ENCODE measurements at regions not wholly inside any gene's neighbourhood (a gene's known extent, or its start where the extent isn't known, plus 50 kb on each side); places are given as distances from the start of the nearest gene placed in this dataset.

GRCh38 chr5:155079698-155080097 lies 66.1 kb downstream of the KIF4B start:
- DNase-seq: no peak
- Histone ChIP-seq H3K9me3 (no peaks in the 10 kb centered on the region), H3K27me3 (replicated peaks in 1 of 7) (peaks cover 0 to 13% (median 0%) of the 10 kb centered on the region in 7 donors), H3K36me3 (no peaks in the 10 kb centered on the region), H3K27ac (no peak overlapping the region), H3K4me3 (no peak overlapping the region), H3K4me1 (no peaks in the 10 kb centered on the region)
- TF ChIP-seq POLR2AphosphoS5 (IDR thresholded peaks at IDR 0.05) (no peak), CTCF (IDR thresholded peaks at IDR 0.05 in 8 of 11, conservative IDR thresholded peaks at IDR 0.05 in 3 of 11) (no peak), POLR2A (IDR thresholded peaks at IDR 0.05) (no peak)
- intact Hi-C loops (cut with DNase I; ENCODE audit: low total_unique reads): no loop called here
- 64 to 81% (median 76%) methylated on average over 3 of the region's 3 CpGs for WGBS, 5 donors

- 75 to 82% (median 79%) methylated on average over 3 of the region's 3 CpGs for WGBS, 5 donors
- no peak overlapping the region for H3K27ac ChIP-seq
- H3K27me3 ChIP-seq (replicated peaks in 1 of 7): peaks cover 0 to 13% (median 0%) of the 10 kb centered on the region in 7 donors
- H3K36me3 ChIP-seq: no peaks in the 10 kb centered on the region
- no peak for DNase-seq
- intact Hi-C loops (cut with DNase I; ENCODE audit: low total_unique reads): no loop called here
- TF ChIP-seq POLR2AphosphoS5 (IDR thresholded peaks at IDR 0.05) (no peak), POLR2A (IDR thresholded peaks at IDR 0.05) (no peak), CTCF (IDR thresholded peaks at IDR 0.05 in 8 of 11, conservative IDR thresholded peaks at IDR 0.05 in 3 of 11) (no peak)
- no peak overlapping the region for H3K4me3 ChIP-seq
- H3K4me1 ChIP-seq: no peaks in the 10 kb centered on the region
- no peaks in the 10 kb centered on the region for H3K9me3 ChIP-seq
Observed at GRCh38 chr5:155080721-155081120, 67.2 kb downstream of the KIF4B start.

- H3K27ac ChIP-seq: no peak overlapping the region
- no peaks in the 10 kb centered on the region for H3K4me1 ChIP-seq
- TF ChIP-seq POLR2AphosphoS5 (IDR thresholded peaks at IDR 0.05): no peak
- TF ChIP-seq POLR2A (IDR thresholded peaks at IDR 0.05): no peak
- TF ChIP-seq CTCF (IDR thresholded peaks at IDR 0.05 in 8 of 11, conservative IDR thresholded peaks at IDR 0.05 in 3 of 11): no peak
- no peaks in the 10 kb centered on the region for H3K36me3 ChIP-seq
- peaks cover 0 to 13% (median 0%) of the 10 kb centered on the region in 7 donors for H3K27me3 ChIP-seq (replicated peaks in 1 of 7)
- H3K4me3 ChIP-seq: no peak overlapping the region
- DNase-seq: no peak
- no peaks in the 10 kb centered on the region for H3K9me3 ChIP-seq
- intact Hi-C loops (cut with DNase I; ENCODE audit: low total_unique reads): no loop called here
- 80 to 93% (median 91%) methylated on average over 3 of the region's 3 CpGs for WGBS, 5 donors
Observed at GRCh38 chr5:155081618-155082017, 68.1 kb downstream of the KIF4B start.

- no peaks in the 10 kb centered on the region for H3K9me3 ChIP-seq
- intact Hi-C loops (cut with DNase I; ENCODE audit: low total_unique reads): no loop called here
- no peak for DNase-seq
- 59 to 74% (median 70%) methylated on average over 4 of the region's 4 CpGs for WGBS, 5 donors
- H3K27me3 ChIP-seq (replicated peaks in 1 of 7): peaks cover 0 to 9% (median 0%) of the 10 kb centered on the region in 7 donors
- no peak overlapping the region for H3K27ac ChIP-seq
- H3K4me1 ChIP-seq: no peaks in the 10 kb centered on the region
- H3K4me3 ChIP-seq: no peak overlapping the region
- H3K36me3 ChIP-seq: no peaks in the 10 kb centered on the region
- TF ChIP-seq POLR2AphosphoS5 (IDR thresholded peaks at IDR 0.05) (no peak), POLR2A (IDR thresholded peaks at IDR 0.05) (no peak), CTCF (IDR thresholded peaks at IDR 0.05 in 8 of 11, conservative IDR thresholded peaks at IDR 0.05 in 3 of 11) (no peak)
Observed at GRCh38 chr5:155082401-155082800, 68.8 kb downstream of the KIF4B start.

Data from spleen (tissue), 11 donors.